Heart left ventricle (tissue), 16 donors: ENCODE measurements at regions not wholly inside any gene's neighbourhood (a gene's known extent, or its start where the extent isn't known, plus 50 kb on each side); places are given as distances from the start of the nearest gene placed in this dataset.

Experiments used
- ATAC-seq, 4 donors: fragments of 200-7000 bp; cut with Tn5 transposase; one replicate each; pipeline ENCODE4 v1.9.1; 2020 to 2022; ENCODE audit warnings: moderate library complexity in 4 of 4, mild to moderate bottlenecking in 3 of 4, moderate number of reproducible peaks in 1 of 4
- DNase-seq, 5 donors: peaks; one replicate each; pipeline ENCODE4 v3.0.0-alpha.2; 2020
- H3K27ac ChIP-seq, 12 donors: fragments of 200-600 bp; sonication (generic) in 4 of 12; one replicate each; pipeline versions ENCODE4 v1.5.0 to v1.8.0; 2016 to 2022; ENCODE audit warnings: mild to moderate bottlenecking in 2 of 12
- H3K27me3 ChIP-seq, 9 donors: fragments of 200-600 bp; sonication (generic) in 2 of 9; one replicate each; pipeline versions ENCODE4 v1.5.1 to v1.8.0; 2016 to 2022; ENCODE audit warnings: mild to moderate bottlenecking in 3 of 9
- H3K36me3 ChIP-seq, 9 donors: fragments of 200-600 bp; sonication (generic) in 2 of 9; one replicate each; pipeline versions ENCODE4 v1.5.0 to v1.8.0; 2018 to 2022; ENCODE audit warnings: mild to moderate bottlenecking in 2 of 9
- H3K4me1 ChIP-seq, 12 donors: fragments of 200-600 bp; sonication (generic) in 4 of 12; one replicate each; pipeline versions ENCODE4 v1.5.0 to v1.8.0; 2016 to 2022; ENCODE audit warnings: mild to moderate bottlenecking in 3 of 12
- H3K4me3 ChIP-seq, 12 donors: fragments of 200-600 bp; sonication (generic) in 4 of 12; one replicate each; pipeline versions ENCODE4 v1.5.0 to v1.8.0; 2017 to 2022; ENCODE audit warnings: mild to moderate bottlenecking in 9 of 12, moderate library complexity in 4 of 12
- H3K9me3 ChIP-seq, 12 donors: fragments of 200-600 bp; sonication (generic) in 4 of 12; one replicate each; pipeline versions ENCODE4 v1.5.0 to v1.8.0; 2016 to 2022; ENCODE audit warnings: mild to moderate bottlenecking in 1 of 12
- POLR2A ChIP-seq, 2 donors: fragments of 450-650 bp; IDR thresholded peaks; one replicate each; pipeline ENCODE4 v1.6.1; 2017; ENCODE audit warnings: antibody characterized with exemption in 2 of 2, mild to moderate bottlenecking in 2 of 2, moderate library complexity in 2 of 2
- WGBS, 4 donors: extraction: QIAGEN DNeasy Blood & Tissue Kit in 2 of 4; methylation state at CpG; one replicate each; pipeline versions ENCODE4 v1.1.5 to v1.1.7; 2013 to 2018; 5-methylcytosine and 5-hydroxymethylcytosine counted together
- intact Hi-C, 10 donors: fragments of 100-400 bp; cut with DNase I; formaldehyde crosslinking; loops; one replicate each; pipeline versions ENCODE4 v1.11.1 to v1.14.2; 2022
- TF ChIP-seq, protein P1 (sequence below), 12 donors: fragments of 200-600 bp; sonication (generic) in 4 of 12; IDR thresholded peaks; one replicate each; pipeline versions ENCODE4 v1.5.0 to v1.8.0; 2018 to 2022; ENCODE audit warnings: antibody characterized with exemption in 12 of 12, mild to moderate bottlenecking in 5 of 12
- donor health status: ischemic (EF 13 %, LVEDD 7.1; RV severe dilation, severe dysfunction).
- donor health status: healthy with polysubstance abuse.
- donor health status: DM: no; HTN: yes; CAD: no.
- donor health status: DM: no; HTN: no; CAD: no.
- donor health status: ischemic (EF 25% LVEDD 6.9; RV normal size, moderate dysfunction).
- donor health status: ischemic (EF 25% LVEDD 5.7; RV mildly dilated, moderate dysfunction).
- donor health status: healthy.
- donor health status: DM: yes; HTN: yes; CAD: no.
- donor health status: ischemic (EF 35%, LVEDD 5.7; RV mildly dilated, moderate dysfunction).
- donor health status: nonischemic (EF 11% LVEDD 7.7; RV severe dilation, severe dysfunction).
- donor health status: DM: yes; HTN: yes; CAD: no.
- donor health status: PGD.
- donor health status: ischemic (EF 29% LVEDD 5.4; RV normal size, mild dysfunction).
- donor health status: nonischemic (EF 23%, LVEDD 6.1; RV moderate dilation, normal function).

DNA sequence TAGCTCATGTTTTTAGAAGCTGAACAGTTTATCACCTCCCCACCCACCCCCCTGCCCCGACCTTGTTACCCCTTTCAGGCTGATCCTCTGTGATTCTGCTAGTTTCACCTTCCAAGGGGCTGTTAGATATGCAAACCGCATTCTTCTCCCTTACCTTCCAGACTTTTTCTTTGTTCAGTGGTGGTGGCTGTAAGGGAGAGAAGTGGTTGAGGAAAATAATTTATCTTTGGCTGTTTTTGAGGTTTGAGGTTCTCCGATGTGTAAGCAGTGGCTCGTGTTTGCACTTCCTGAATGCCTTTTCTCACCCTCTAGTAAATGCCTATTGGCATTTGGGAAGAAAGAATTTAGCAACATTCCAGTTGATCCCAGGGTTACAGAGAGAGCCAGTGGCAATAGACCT, 69.4 kb upstream of the KCNG1 start:
- Histone ChIP-seq H3K4me3 (no peak overlapping the region), H3K27ac (no peak overlapping the region), H3K27me3 (peaks cover 0 to 96% (median 42%) of the 10 kb centered on the region in 9 donors), H3K4me1 (no peaks in the 10 kb centered on the region), H3K36me3 (no peaks in the 10 kb centered on the region), H3K9me3 (no peaks in the 10 kb centered on the region)
- intact Hi-C loops, result no loop called here
- TF ChIP-seq POLR2A (IDR thresholded peaks at IDR 0.05), result no peak
- TF ChIP-seq, protein P1, sequence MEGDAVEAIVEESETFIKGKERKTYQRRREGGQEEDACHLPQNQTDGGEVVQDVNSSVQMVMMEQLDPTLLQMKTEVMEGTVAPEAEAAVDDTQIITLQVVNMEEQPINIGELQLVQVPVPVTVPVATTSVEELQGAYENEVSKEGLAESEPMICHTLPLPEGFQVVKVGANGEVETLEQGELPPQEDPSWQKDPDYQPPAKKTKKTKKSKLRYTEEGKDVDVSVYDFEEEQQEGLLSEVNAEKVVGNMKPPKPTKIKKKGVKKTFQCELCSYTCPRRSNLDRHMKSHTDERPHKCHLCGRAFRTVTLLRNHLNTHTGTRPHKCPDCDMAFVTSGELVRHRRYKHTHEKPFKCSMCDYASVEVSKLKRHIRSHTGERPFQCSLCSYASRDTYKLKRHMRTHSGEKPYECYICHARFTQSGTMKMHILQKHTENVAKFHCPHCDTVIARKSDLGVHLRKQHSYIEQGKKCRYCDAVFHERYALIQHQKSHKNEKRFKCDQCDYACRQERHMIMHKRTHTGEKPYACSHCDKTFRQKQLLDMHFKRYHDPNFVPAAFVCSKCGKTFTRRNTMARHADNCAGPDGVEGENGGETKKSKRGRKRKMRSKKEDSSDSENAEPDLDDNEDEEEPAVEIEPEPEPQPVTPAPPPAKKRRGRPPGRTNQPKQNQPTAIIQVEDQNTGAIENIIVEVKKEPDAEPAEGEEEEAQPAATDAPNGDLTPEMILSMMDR (IDR thresholded peaks at IDR 0.05), result no peak
- 1 to 7% (median 6%) methylated on average over 4 of the region's 4 CpGs for WGBS, 4 donors
- ATAC-seq (no peak), DNase-seq (no peak)

DNA sequence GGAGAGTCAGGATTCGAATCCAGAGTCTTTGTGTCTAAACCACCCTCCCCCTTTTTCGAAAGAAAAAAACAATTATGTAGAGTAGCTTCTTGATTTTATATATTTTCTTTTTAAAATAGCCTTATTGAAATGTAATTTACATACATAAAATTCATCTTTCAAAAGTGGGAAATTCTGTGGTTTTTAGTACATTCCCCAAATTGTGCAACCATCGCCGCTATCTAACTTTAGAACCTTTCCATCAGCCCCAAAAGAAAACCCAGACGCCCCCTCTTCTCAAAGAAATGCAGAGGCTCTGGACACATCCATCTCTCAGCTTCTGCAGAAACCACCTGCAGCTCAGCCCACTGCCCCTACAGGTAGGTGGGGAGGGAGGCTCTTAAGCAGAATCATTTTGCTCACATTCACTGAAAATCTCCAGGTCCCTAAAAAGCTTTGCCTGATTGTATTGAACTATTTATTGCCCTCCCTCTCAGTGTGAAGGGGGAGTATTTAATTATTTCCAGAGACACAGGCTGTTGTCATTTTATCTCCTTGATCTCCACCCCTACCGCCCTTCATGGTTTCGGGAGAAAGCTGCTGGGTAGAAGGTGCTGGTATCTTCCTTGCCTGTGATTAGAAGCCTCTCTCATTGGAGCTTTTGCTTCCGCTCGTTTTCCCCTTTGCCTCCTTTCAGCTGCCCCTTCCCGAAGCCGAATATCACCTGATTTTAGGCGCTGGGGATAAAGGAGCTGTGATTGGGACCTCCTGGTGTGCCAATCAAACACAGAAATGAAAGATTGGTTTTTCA, 68.7 kb upstream of the KCNG1 start:
- DNase-seq, result no peak
- no peak for TF ChIP-seq POLR2A (IDR thresholded peaks at IDR 0.05)
- TF ChIP-seq, protein P1 (IDR thresholded peaks at IDR 0.05), result no peak
- no peaks in the 10 kb centered on the region for H3K9me3 ChIP-seq
- no peaks in the 10 kb centered on the region for H3K36me3 ChIP-seq
- no peak overlapping the region for H3K4me3 ChIP-seq
- intact Hi-C loops, result no loop called here
- no peak for ATAC-seq
- H3K4me1 ChIP-seq, result no peaks in the 10 kb centered on the region
- peaks cover 0 to 92% (median 42%) of the 10 kb centered on the region in 9 donors for H3K27me3 ChIP-seq
- 30 to 32% (median 31%) methylated on average over 12 of the region's 12 CpGs for WGBS, 4 donors
- H3K27ac ChIP-seq, result no peak overlapping the region

DNA sequence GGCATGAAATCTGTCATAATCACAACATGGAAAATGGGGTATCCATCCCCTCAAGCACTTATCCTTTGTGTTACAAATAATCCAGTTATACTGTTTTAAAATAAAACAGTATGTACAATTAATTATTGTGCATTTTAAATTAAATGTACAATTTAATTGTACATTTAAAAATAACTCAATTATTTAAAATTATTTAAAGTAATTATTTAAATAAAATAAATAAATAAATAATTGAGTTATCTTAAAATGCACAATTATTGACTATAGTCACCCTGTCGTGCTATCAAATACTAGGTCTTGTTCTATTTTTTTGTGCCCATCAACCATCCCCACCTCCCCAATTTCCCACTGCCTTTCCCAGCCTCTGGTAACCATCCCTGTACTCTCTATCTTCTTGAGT, 66.9 kb upstream of the KCNG1 start:
- H3K36me3 ChIP-seq, result no peaks in the 10 kb centered on the region
- intact Hi-C loops, result no loop called here
- no peaks in the 10 kb centered on the region for H3K4me1 ChIP-seq
- H3K27ac ChIP-seq, result no peak overlapping the region
- WGBS, 4 donors, result 89 to 91% (median 90%) methylated on average over 1 of the region's 1 CpG
- peaks cover 0 to 92% (median 47%) of the 10 kb centered on the region in 9 donors for H3K27me3 ChIP-seq
- DNase-seq, result no peak
- no peak for ATAC-seq
- H3K4me3 ChIP-seq, result no peak overlapping the region
- TF ChIP-seq, protein P1 (IDR thresholded peaks at IDR 0.05), result no peak
- no peak for TF ChIP-seq POLR2A (IDR thresholded peaks at IDR 0.05)
- H3K9me3 ChIP-seq, result no peaks in the 10 kb centered on the region

DNA sequence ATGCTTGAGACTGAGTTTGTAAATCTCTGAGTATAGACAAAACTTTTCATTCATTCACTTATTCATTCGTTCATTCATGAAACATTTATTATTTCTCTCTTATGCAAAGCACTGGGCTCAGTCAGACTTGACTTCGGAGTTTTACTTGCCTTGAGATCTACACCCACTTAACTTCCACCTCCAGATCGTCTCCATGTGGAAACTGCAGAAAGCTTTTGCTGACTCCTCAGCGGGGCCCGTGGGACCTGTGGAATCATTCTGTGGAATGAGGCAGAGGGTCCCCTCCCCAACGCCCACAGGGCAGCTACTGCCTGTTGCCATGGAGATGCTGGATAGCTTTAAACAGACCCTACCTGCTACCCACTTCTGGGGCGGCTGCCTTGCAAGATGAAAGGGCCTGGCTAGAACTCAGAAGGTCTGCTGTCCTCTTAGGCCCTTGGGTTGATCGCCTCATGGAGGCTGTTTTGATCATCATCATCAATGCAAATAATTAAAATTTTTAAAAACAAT, 66.4 kb upstream of the KCNG1 start:
- H3K36me3 ChIP-seq, result no peaks in the 10 kb centered on the region
- DNase-seq (no peak), ATAC-seq (no peak)
- no peak overlapping the region for H3K27ac ChIP-seq
- H3K27me3 ChIP-seq, result peaks cover 0 to 89% (median 47%) of the 10 kb centered on the region in 9 donors
- TF ChIP-seq, protein P1 (IDR thresholded peaks at IDR 0.05), result no peak
- no peak for TF ChIP-seq POLR2A (IDR thresholded peaks at IDR 0.05)
- no peak overlapping the region for H3K4me3 ChIP-seq
- intact Hi-C loops, result no loop called here
- no peaks in the 10 kb centered on the region for H3K9me3 ChIP-seq
- no peaks in the 10 kb centered on the region for H3K4me1 ChIP-seq
- WGBS, 4 donors, result 63 to 75% (median 69%) methylated on average over 8 of the region's 8 CpGs
